HCT116 (cell line): ENCODE measurements at regions not wholly inside any gene's neighbourhood (a gene's known extent, or its start where the extent isn't known, plus 50 kb on each side); places are given as distances from the start of the nearest gene placed in this dataset.

ENCODE experiments used
- CBX3 ChIP-seq: IDR thresholded peaks from 2 replicates; pipeline ENCODE4 v1.6.1; 2012; ENCODE audit warnings: low read depth
- CTCF ChIP-seq, 3 experiments: fragments of 200-600 bp in 1 of 3; sonication (generic) in 1 of 3; IDR thresholded peaks in 2 of 3; conservative IDR thresholded peaks in 1 of 3; 2 replicates each; pipeline ENCODE4 v1.5.1; 2012 to 2017; ENCODE audit warnings: low read depth in 2 of 3, low read length in 2 of 3, antibody characterized with exemption in 1 of 3, borderline replicate concordance in 1 of 3, control low read depth in 1 of 3, mild to moderate bottlenecking in 1 of 3, mixed read lengths in 1 of 3, mixed run types in 1 of 3, moderate library complexity in 1 of 3; ENCODE audit not compliant: insufficient read depth in 1 of 3
- EZH2 ChIP-seq: fragments of 200-600 bp; sonication (generic); IDR thresholded peaks from 2 replicates; pipeline ENCODE4 v1.6.1; 2017; ENCODE audit warnings: antibody characterized with exemption, mixed run types
- EZH2phosphoT487 ChIP-seq: fragments of 200-600 bp; IDR thresholded peaks from 2 replicates; pipeline ENCODE4 v1.6.1; 2018; ENCODE audit warnings: antibody characterized with exemption, borderline replicate concordance
- REST ChIP-seq: IDR thresholded peaks from 2 replicates; pipeline ENCODE4 v1.6.1; 2012; ENCODE audit warnings: low read depth

GRCh38 chr13:58300224-58300623 is 668.7 kb downstream of the PCDH17 start:
- no peak for TF ChIP-seq CBX3
- TF ChIP-seq CTCF (IDR thresholded peaks at IDR 0.05 in 2 of 3, conservative IDR thresholded peaks at IDR 0.05 in 1 of 3; ENCODE audit: borderline replicate concordance in 1 of 3, insufficient read depth in 1 of 3, low read depth in 2 of 3, low read length in 2 of 3), result no peak
- no peak for TF ChIP-seq EZH2
- TF ChIP-seq REST, result no peak
- TF ChIP-seq EZH2phosphoT487, result no peak
